K562 (cell line): ENCODE measurements at regions not wholly inside any gene's neighbourhood (a gene's known extent, or its start where the extent isn't known, plus 50 kb on each side); places are given as distances from the start of the nearest gene placed in this dataset.

ENCODE experiments used
- ARID3A ChIP-seq: IDR thresholded peaks from 2 replicates; pipeline ENCODE4 v1.6.1; 2012; ENCODE audit warnings: low read depth, low read length, improper control_type of control experiment, borderline replicate concordance
- CREM ChIP-seq: IDR thresholded peaks from 2 replicates; pipeline ENCODE4 v1.6.1; 2014; ENCODE audit warnings: antibody characterized with exemption, low read depth
- GMEB1 ChIP-seq: fragments of 250-450 bp; sonication (Bioruptor Pico); IDR thresholded peaks from 2 replicates; pipeline ENCODE4 v1.4.0; 2020; ENCODE audit warnings: mild to moderate bottlenecking
- HES1 ChIP-seq: fragments of 450-650 bp; IDR thresholded peaks from 2 replicates; pipeline ENCODE4 v1.6.1; 2016; ENCODE audit warnings: low read depth, mild to moderate bottlenecking, moderate library complexity
- MAZ ChIP-seq, 2 experiments: fragments of 450-650 bp in 1 of 2; sonication (generic) in 1 of 2; formaldehyde crosslinking; IDR thresholded peaks in 1 of 2; conservative IDR thresholded peaks in 1 of 2; 2 replicates each; pipeline versions ENCODE4 v1.4.0 to v1.5.0; 2020; ENCODE audit warnings: mild to moderate bottlenecking in 1 of 2, missing genetic modification reagents in 1 of 2
- NCOA6 ChIP-seq: fragments of 450-650 bp; IDR thresholded peaks from 2 replicates; pipeline ENCODE4 v1.6.1; 2017; ENCODE audit warnings: mild to moderate bottlenecking
- RBM15 ChIP-seq: fragments of 200-400 bp; formaldehyde crosslinking; IDR thresholded peaks from 2 replicates; pipeline ENCODE4 v1.6.1; 2018; ENCODE audit warnings: mild to moderate bottlenecking, low read length, moderate library complexity; ENCODE audit not compliant: insufficient read depth
- SMARCE1 ChIP-seq: fragments of 450-650 bp; IDR thresholded peaks from 2 replicates; pipeline ENCODE4 v1.7.1; 2016; ENCODE audit warnings: mild to moderate bottlenecking
- TBL1XR1 ChIP-seq, 2 experiments: IDR thresholded peaks; 2 replicates each; pipeline ENCODE4 v1.6.1; 2012; ENCODE audit warnings: improper control_type of control experiment in 2 of 2, low read length in 2 of 2, mild to moderate bottlenecking in 1 of 2
- TRIM28 ChIP-seq: fragments of 450-650 bp; IDR thresholded peaks from 2 replicates; pipeline ENCODE4 v1.6.1; 2017
- U2AF2 ChIP-seq: fragments of 200-400 bp; formaldehyde crosslinking; optimal IDR thresholded peaks from 2 replicates; pipeline ENCODE3; 2017; ENCODE audit warnings: low read depth, mild to moderate bottlenecking, low read length
- ZBTB9 ChIP-seq: fragments of 450-650 bp; formaldehyde crosslinking; IDR thresholded peaks from 2 replicates; pipeline ENCODE4 v1.4.0; 2020; ENCODE audit warnings: mild to moderate bottlenecking, moderate library complexity
- ZMIZ1 ChIP-seq, 2 experiments: fragments of 150-350 bp in 1 of 2; IDR thresholded peaks; 2 replicates each; pipeline ENCODE4 v1.6.1; 2012 to 2016; ENCODE audit warnings: low read depth in 2 of 2, low read length in 2 of 2, mild to moderate bottlenecking in 1 of 2, moderate library complexity in 1 of 2
- ZNF253 ChIP-seq: fragments of 250-450 bp; sonication (Bioruptor Pico); conservative IDR thresholded peaks from 2 replicates; pipeline ENCODE4 v1.6.1; 2021; ENCODE audit warnings: mild to moderate bottlenecking
- ZNF507 ChIP-seq: conservative IDR thresholded peaks from 2 replicates; pipeline ENCODE4 v1.6.1; 2017; ENCODE audit warnings: missing genetic modification characterization, missing compliant biosample characterization

GRCh38 chr7:130943336-130943901, 209.4 kb upstream of the KLF14 start (continued):
- TF ChIP-seq ZMIZ1 (IDR thresholded peaks at IDR 0.05; ENCODE audit: low read depth in 2 of 2, low read length in 2 of 2) = no peak
- peak in 1 of 2 experiments; percentile 48; a peak in 1 of 4 replicates for TF ChIP-seq TBL1XR1 (IDR thresholded peaks at IDR 0.05; ENCODE audit: low read length in 2 of 2)
- TF ChIP-seq ZBTB9 (CRISPR knock-in tag) = 0 out of 2 replicates have a peak, but pooled peaks have one; percentile 33
- no peak for TF ChIP-seq ZNF253 (CRISPR knock-in tag)
- peak; percentile 32; the same call in 1 of the 2 replicates for TF ChIP-seq GMEB1
- no peak for TF ChIP-seq RBM15
- TF ChIP-seq MAZ (CRISPR knock-in tag; conservative IDR thresholded peaks at IDR 0.05 in 1 of 2, IDR thresholded peaks at IDR 0.05 in 1 of 2) = peak; percentile 22 to 52; a peak in 1 of 4 replicates
- TF ChIP-seq ZNF507 (tag) = no peak
- TF ChIP-seq SMARCE1 = peak; percentile 52
- TF ChIP-seq HES1 = peak; percentile 55; the same call in 1 of the 2 replicates
- no peak for TF ChIP-seq U2AF2
- peak; percentile 25; the same call in 1 of the 2 replicates for TF ChIP-seq CREM
- 0 out of 2 replicates have a peak, but pooled peaks have one; percentile 32 for TF ChIP-seq NCOA6
- TF ChIP-seq ARID3A = peak; percentile 79; the same call in 1 of the 2 replicates
- 0 out of 2 replicates have a peak, but pooled peaks have one; percentile 18 for TF ChIP-seq TRIM28
